Adrenal gland (tissue), 9 donors: ENCODE measurements at regions not wholly inside any gene's neighbourhood (a gene's known extent, or its start where the extent isn't known, plus 50 kb on each side); places are given as distances from the start of the nearest gene placed in this dataset.

Source experiments
- DNase-seq, 7 donors: peaks; one replicate each; pipeline ENCODE4 v3.0.0-alpha.2; 2019 to 2020
- H3K27ac ChIP-seq, 5 donors: fragments of 200-600 bp; sonication (generic) in 4 of 5; 1 replicate in 3 of 5; 2 replicates in 2 of 5; pipeline versions ENCODE4 v1.5.1 to v1.8.0; 2016 to 2020; ENCODE audit warnings: mild to moderate bottlenecking in 1 of 5
- H3K27me3 ChIP-seq: fragments of 200-600 bp; 2 replicates; pipeline ENCODE4 v1.8.0; 2021
- H3K36me3 ChIP-seq, 2 donors: fragments of 200-600 bp; replicated peaks in 1 of 2; 1 replicate in 1 of 2; 2 replicates in 1 of 2; pipeline versions ENCODE4 v1.5.1 to v1.8.0; 2018 to 2022
- H3K4me1 ChIP-seq, 2 donors: fragments of 200-600 bp; replicated peaks in 1 of 2; 1 replicate in 1 of 2; 2 replicates in 1 of 2; pipeline versions ENCODE4 v1.5.1 to v1.8.0; 2018 to 2021
- H3K4me3 ChIP-seq, 4 donors: fragments of 200-600 bp; sonication (generic) in 3 of 4; one replicate each; pipeline ENCODE4 v1.5.1; 2016 to 2018
- H3K9me3 ChIP-seq, 3 donors: fragments of 200-600 bp; sonication (generic) in 1 of 3; replicated peaks in 1 of 3; 1 replicate in 2 of 3; 2 replicates in 1 of 3; pipeline versions ENCODE4 v1.5.1 to v1.8.0; 2016 to 2021
- POLR2A ChIP-seq, 2 donors: fragments of 450-650 bp; IDR thresholded peaks; one replicate each; pipeline ENCODE4 v1.6.1; 2017; ENCODE audit warnings: antibody characterized with exemption in 2 of 2, mild to moderate bottlenecking in 2 of 2, moderate library complexity in 1 of 2
- WGBS, 4 donors: extraction: QIAGEN DNeasy Blood & Tissue Kit in 2 of 4; methylation state at CpG; one replicate each; pipeline versions ENCODE4 v1.1.5 to v1.1.7; 2013 to 2017; 5-methylcytosine and 5-hydroxymethylcytosine counted together
- intact Hi-C, 2 donors: fragments of 100-400 bp; cut with DNase I; formaldehyde crosslinking; loops; one replicate each; pipeline versions ENCODE4 v1.14.1 to v1.15.0; 2022 to 2023
- TF ChIP-seq, protein P1 (sequence below), 6 experiments: fragments of 450-650 bp in 4 of 6; fragments of 200-600 bp in 2 of 6; sonication (generic) in 1 of 6; IDR thresholded peaks; 1 replicate in 5 of 6; 2 replicates in 1 of 6; pipeline versions ENCODE4 v1.5.1 to v1.8.0; 2016 to 2021; ENCODE audit warnings: antibody characterized with exemption in 6 of 6, mild to moderate bottlenecking in 2 of 6, moderate library complexity in 1 of 6
- donor health status: healthy with polysubstance abuse.
- donor health status: Bipolar disorder and iron deficiency.
- donor health status: DM: yes; HTN: yes; CAD: no.
- donor health status: DM: no; HTN: no; CAD: no.
- donor health status: DM: no; HTN: no; CAD: no.

DNA sequence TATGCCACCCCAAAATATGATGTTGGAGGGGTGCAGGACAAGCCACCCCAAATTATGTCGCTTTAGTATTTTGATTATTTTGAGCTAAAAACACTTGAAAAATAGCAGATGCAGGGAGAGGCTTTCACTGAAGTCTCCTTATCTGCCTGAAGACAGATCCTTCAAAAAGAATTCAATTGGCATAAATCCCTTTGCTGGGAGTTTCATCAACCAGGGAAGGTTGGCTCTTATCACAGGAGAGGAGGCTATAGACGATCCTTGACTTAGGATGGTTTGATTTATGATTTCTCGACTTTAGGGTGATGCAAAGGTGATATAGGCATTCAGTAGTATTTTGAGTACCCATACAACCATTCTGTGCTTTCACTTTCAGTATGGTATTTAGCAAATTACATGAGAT, 97.8 kb upstream of the CAMK1G start:
- 60 to 81% (median 74%) methylated on average over 3 of the region's 3 CpGs for WGBS, 4 donors
- no peaks in the 10 kb centered on the region for H3K9me3 ChIP-seq
- intact Hi-C loops = no loop called here
- H3K27ac ChIP-seq = no peak overlapping the region
- TF ChIP-seq POLR2A (IDR thresholded peaks at IDR 0.05) = no peak
- TF ChIP-seq, protein P1, sequence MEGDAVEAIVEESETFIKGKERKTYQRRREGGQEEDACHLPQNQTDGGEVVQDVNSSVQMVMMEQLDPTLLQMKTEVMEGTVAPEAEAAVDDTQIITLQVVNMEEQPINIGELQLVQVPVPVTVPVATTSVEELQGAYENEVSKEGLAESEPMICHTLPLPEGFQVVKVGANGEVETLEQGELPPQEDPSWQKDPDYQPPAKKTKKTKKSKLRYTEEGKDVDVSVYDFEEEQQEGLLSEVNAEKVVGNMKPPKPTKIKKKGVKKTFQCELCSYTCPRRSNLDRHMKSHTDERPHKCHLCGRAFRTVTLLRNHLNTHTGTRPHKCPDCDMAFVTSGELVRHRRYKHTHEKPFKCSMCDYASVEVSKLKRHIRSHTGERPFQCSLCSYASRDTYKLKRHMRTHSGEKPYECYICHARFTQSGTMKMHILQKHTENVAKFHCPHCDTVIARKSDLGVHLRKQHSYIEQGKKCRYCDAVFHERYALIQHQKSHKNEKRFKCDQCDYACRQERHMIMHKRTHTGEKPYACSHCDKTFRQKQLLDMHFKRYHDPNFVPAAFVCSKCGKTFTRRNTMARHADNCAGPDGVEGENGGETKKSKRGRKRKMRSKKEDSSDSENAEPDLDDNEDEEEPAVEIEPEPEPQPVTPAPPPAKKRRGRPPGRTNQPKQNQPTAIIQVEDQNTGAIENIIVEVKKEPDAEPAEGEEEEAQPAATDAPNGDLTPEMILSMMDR (IDR thresholded peaks at IDR 0.05) = no peak
- DNase-seq = no peak
- no peaks in the 10 kb centered on the region for H3K27me3 ChIP-seq
- no peaks in the 10 kb centered on the region for H3K4me1 ChIP-seq
- no peak overlapping the region for H3K4me3 ChIP-seq
- H3K36me3 ChIP-seq = no peaks in the 10 kb centered on the region

DNA sequence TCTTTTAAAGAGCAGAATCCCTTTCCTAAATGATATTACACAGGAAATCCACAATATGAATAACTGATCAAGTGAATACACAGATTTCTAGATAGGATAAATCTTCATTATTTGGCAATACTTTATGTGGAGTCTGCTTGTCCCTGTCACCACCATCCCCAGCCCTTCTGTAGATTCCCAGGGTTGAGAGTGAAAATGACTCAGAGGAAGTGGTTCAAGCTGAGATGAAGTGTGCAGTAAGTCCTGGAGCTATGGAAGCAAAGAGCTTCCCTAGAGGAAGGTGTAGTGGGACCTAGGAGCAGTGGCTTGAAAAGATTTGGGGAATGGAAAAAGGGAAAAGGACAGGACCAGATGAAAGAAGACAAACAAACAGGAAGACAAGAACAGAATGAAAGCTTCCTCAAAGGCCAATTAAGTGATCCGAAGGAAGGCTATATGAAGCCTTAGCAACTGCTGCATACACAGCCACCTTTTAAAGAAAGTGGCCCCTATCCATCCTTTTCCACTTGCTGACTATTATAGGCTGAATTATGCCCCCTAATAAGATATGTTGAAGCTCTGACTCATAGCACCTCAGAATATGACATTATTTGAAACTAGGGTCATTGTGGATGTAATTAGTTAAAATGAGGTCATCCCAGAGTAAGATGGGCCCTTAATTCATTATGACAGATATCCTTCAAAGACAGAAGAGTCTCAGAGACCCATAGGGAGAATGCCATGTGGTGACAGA, 96.5 kb upstream of the CAMK1G start:
- no peak for DNase-seq
- no peak for TF ChIP-seq POLR2A (IDR thresholded peaks at IDR 0.05)
- TF ChIP-seq, protein P1 (IDR thresholded peaks at IDR 0.05) = no peak
- H3K36me3 ChIP-seq = no peaks in the 10 kb centered on the region
- no peak overlapping the region for H3K4me3 ChIP-seq
- no peak overlapping the region for H3K27ac ChIP-seq
- WGBS, 4 donors = 79 to 97% (median 87%) methylated on average over 1 of the region's 1 CpG
- intact Hi-C loops = no loop called here
- no peaks in the 10 kb centered on the region for H3K27me3 ChIP-seq
- H3K9me3 ChIP-seq = no peaks in the 10 kb centered on the region
- no peaks in the 10 kb centered on the region for H3K4me1 ChIP-seq

DNA sequence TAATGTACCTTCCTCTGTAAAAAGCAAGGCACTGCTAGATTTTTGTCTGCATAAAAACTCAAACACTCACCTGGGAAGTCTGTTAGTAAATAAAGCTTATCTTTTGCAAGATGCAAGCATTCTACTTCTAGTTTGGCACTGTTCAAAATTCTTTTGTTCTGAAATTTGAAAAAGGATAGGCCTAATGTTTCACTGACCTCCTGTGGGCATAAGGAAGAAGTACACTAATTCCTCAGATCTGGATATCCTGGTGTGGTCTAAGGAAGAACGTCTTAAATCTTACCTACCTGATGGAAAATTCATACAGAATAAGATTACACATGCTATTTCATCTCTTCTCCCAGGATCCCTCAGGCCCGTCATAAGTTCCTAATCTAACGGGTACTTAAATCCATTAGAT, 93.5 kb upstream of the CAMK1G start:
- no peaks in the 10 kb centered on the region for H3K36me3 ChIP-seq
- H3K4me1 ChIP-seq = no peaks in the 10 kb centered on the region
- no peak overlapping the region for H3K27ac ChIP-seq
- no peak overlapping the region for H3K4me3 ChIP-seq
- no peaks in the 10 kb centered on the region for H3K27me3 ChIP-seq
- no peak for DNase-seq
- H3K9me3 ChIP-seq = no peaks in the 10 kb centered on the region
- no peak for TF ChIP-seq POLR2A (IDR thresholded peaks at IDR 0.05)
- TF ChIP-seq, protein P1 (IDR thresholded peaks at IDR 0.05) = peak in 4 of 6 experiments; percentile 8 to 38 (median 25)
- intact Hi-C loops = no loop called here
- 57 to 74% (median 64%) methylated on average over 3 of the region's 3 CpGs for WGBS, 4 donors

DNA sequence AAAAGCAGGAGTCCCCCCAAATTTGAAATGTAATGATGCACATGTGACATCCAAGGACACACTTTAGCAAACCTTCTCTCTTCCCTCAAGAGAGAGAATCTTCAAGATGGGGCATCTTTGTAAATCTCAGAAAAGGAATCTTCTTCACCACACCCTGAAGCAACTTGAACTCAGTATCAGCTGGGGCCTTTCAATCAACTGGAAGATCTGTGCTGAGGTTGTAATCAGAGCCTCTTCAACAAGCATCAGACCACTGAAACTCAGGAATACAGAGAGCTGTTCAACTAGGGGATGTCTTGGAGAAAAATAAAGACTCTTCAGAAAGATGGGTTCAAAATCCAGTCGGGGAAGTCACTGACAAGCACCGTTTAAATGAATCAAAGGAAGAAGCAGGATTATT, 92.5 kb upstream of the CAMK1G start:
- Histone ChIP-seq H3K4me3 (no peak overlapping the region), H3K4me1 (no peaks in the 10 kb centered on the region), H3K36me3 (no peaks in the 10 kb centered on the region), H3K9me3 (no peaks in the 10 kb centered on the region), H3K27ac (no peak overlapping the region), H3K27me3 (no peaks in the 10 kb centered on the region)
- no peak for DNase-seq
- WGBS, 4 donors = 71 to 85% (median 76%) methylated on average over 2 of the region's 2 CpGs
- intact Hi-C loops = no loop called here
- TF ChIP-seq, protein P1 (IDR thresholded peaks at IDR 0.05) = no peak
- no peak for TF ChIP-seq POLR2A (IDR thresholded peaks at IDR 0.05)
